Tibial nerve (tissue), 4 donors: ENCODE measurements at regions not wholly inside any gene's neighbourhood (a gene's known extent, or its start where the extent isn't known, plus 50 kb on each side); places are given as distances from the start of the nearest gene placed in this dataset.

Source experiments
- DNase-seq, 2 donors: peaks; one replicate each; pipeline ENCODE4 v3.0.0-alpha.2; 2019; ENCODE audit warnings: low spot score in 2 of 2
- H3K27ac ChIP-seq, 4 donors: fragments of 200-600 bp; sonication (generic) in 3 of 4; one replicate each; pipeline ENCODE4 v1.5.1; 2017 to 2019; ENCODE audit warnings: mild to moderate bottlenecking in 1 of 4
- H3K27me3 ChIP-seq, 2 donors: fragments of 200-600 bp; sonication (generic) in 1 of 2; one replicate each; pipeline versions ENCODE4 v1.5.1 to v1.6.0; 2017 to 2019
- H3K36me3 ChIP-seq, 3 donors: fragments of 200-600 bp; sonication (generic); one replicate each; pipeline ENCODE4 v1.5.1; 2018 to 2019
- H3K4me1 ChIP-seq, 4 donors: fragments of 200-600 bp; sonication (generic) in 3 of 4; one replicate each; pipeline ENCODE4 v1.5.1; 2017 to 2019
- H3K4me3 ChIP-seq, 4 donors: fragments of 200-600 bp; sonication (generic) in 3 of 4; one replicate each; pipeline ENCODE4 v1.5.1; 2017 to 2019; ENCODE audit warnings: mild to moderate bottlenecking in 1 of 4, moderate library complexity in 1 of 4
- H3K9me3 ChIP-seq, 4 donors: fragments of 200-600 bp; sonication (generic) in 3 of 4; one replicate each; pipeline ENCODE4 v1.5.1; 2017 to 2019
- EP300 ChIP-seq, 2 donors: sonication (generic); formaldehyde crosslinking; IDR thresholded peaks; one replicate each; pipeline ENCODE4 v1.6.1; 2017; ENCODE audit warnings: antibody characterized with exemption in 2 of 2, mild to moderate bottlenecking in 1 of 2
- POLR2A ChIP-seq, 2 donors: fragments of 450-650 bp; IDR thresholded peaks; one replicate each; pipeline ENCODE4 v1.6.1; 2017; ENCODE audit warnings: antibody characterized with exemption in 2 of 2, mild to moderate bottlenecking in 2 of 2, moderate library complexity in 2 of 2
- WGBS, 2 donors: methylation state at CpG; one replicate each; pipeline ENCODE4 v1.1.5; 2018; 5-methylcytosine and 5-hydroxymethylcytosine counted together
- TF ChIP-seq, protein P1 (sequence below), 5 experiments: fragments of 200-600 bp in 3 of 5; fragments of 450-650 bp in 2 of 5; sonication (generic) in 3 of 5; IDR thresholded peaks; one replicate each; pipeline ENCODE4 v1.5.1; 2016 to 2019; ENCODE audit warnings: antibody characterized with exemption in 5 of 5, mild to moderate bottlenecking in 3 of 5, moderate library complexity in 2 of 5

DNA sequence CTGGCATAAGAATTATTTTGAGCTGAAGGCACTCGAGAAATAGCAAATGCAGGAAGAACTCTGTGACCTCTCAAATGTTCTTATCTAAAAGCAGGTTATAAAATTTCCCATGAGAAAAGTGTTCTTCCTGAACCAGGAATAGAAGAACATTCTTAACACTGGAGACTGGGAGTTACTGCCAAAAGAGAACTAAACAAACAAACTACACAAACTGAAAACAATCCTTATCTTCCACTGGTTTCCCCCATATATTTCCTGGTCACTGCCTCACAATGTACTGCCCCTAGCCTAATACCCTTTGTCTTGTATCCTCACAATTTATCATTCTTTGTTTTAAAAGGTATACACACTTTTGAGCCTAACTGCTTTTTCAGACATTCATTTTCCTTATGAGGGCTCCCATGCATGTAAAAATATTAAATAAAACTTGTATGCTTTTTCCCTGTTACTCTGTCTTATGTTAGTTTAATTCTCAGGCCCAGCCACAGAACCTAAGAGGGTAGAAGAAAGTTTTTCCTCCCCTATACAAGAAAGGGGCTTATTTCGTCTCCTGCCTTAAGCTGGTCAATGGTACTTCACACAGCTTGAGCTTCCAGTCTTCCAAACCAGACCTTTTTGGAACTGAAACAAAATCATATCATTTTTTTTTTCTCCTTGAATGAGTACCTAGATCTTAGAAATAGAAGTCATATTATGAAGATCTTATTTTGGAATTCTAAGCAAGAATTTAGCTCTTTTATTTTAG lies 110.6 kb downstream of the MSTN start:
- H3K27ac ChIP-seq: no peak overlapping the region
- H3K36me3 ChIP-seq: no peaks in the 10 kb centered on the region
- no peak overlapping the region for H3K4me3 ChIP-seq
- DNase-seq: no peak
- no peaks in the 10 kb centered on the region for H3K27me3 ChIP-seq
- H3K4me1 ChIP-seq: no peaks in the 10 kb centered on the region
- TF ChIP-seq POLR2A (IDR thresholded peaks at IDR 0.05): no peak
- no peak for TF ChIP-seq EP300 (IDR thresholded peaks at IDR 0.05)
- TF ChIP-seq, protein P1, sequence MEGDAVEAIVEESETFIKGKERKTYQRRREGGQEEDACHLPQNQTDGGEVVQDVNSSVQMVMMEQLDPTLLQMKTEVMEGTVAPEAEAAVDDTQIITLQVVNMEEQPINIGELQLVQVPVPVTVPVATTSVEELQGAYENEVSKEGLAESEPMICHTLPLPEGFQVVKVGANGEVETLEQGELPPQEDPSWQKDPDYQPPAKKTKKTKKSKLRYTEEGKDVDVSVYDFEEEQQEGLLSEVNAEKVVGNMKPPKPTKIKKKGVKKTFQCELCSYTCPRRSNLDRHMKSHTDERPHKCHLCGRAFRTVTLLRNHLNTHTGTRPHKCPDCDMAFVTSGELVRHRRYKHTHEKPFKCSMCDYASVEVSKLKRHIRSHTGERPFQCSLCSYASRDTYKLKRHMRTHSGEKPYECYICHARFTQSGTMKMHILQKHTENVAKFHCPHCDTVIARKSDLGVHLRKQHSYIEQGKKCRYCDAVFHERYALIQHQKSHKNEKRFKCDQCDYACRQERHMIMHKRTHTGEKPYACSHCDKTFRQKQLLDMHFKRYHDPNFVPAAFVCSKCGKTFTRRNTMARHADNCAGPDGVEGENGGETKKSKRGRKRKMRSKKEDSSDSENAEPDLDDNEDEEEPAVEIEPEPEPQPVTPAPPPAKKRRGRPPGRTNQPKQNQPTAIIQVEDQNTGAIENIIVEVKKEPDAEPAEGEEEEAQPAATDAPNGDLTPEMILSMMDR (IDR thresholded peaks at IDR 0.05): no peak
- WGBS, 2 donors: 57 to 71% methylated on average over 2 of the region's 2 CpGs
- H3K9me3 ChIP-seq: no peaks in the 10 kb centered on the region

DNA sequence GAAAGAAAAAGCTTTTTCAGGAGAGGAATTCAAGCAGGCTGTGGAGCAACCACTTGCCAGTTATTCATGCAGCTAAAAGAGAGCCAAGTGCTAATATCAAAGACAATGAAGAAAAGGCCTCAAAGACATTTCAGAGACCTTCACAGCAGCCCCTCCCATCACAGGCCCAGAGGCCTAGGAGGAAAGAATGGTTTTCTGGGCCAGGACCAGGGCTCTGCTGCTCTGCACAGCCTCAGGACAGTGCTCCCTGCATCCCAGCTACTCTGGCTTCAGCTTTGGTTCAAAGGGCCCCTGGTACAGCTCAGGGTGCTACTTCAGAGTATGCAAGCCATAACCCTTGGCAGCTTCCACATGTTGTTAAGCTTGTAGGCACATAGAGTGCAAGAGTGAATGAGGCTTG lies 119.5 kb downstream of the MSTN start:
- peaks cover 0 to 42% (median 8%) of the 10 kb centered on the region in 4 donors for H3K9me3 ChIP-seq

DNA sequence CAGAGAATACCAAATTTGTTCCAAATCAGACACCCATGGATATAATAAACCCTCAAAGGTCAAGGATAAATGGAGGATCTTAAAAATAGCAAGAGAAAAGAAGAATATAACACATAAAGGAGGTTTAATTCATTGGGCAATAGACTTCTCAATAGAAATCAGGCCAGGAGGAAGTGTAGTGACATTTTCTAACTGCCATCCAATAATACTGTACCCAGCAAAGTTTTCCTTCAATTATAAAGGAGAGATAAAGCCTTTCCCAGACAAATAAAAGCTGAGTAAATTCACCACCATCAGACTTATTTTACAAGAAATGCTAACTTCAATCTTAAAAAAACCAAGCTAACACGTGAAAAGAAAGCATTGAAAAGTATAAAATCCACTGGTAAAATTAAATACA lies 121.6 kb downstream of the MSTN start:
- H3K27me3 ChIP-seq: no peaks in the 10 kb centered on the region
- no peaks in the 10 kb centered on the region for H3K4me1 ChIP-seq
- 80 to 88% methylated on average over 1 of the region's 1 CpG for WGBS, 2 donors
- no peak overlapping the region for H3K4me3 ChIP-seq
- no peak for DNase-seq
- H3K9me3 ChIP-seq: peaks cover 0 to 47% (median 8%) of the 10 kb centered on the region in 4 donors
- TF ChIP-seq EP300 (IDR thresholded peaks at IDR 0.05): no peak
- TF ChIP-seq, protein P1 (IDR thresholded peaks at IDR 0.05): no peak
- TF ChIP-seq POLR2A (IDR thresholded peaks at IDR 0.05): no peak
- no peak overlapping the region for H3K27ac ChIP-seq
- H3K36me3 ChIP-seq: no peaks in the 10 kb centered on the region

More for the DNA sequence above, 119.5 kb downstream of the MSTN start:
- no peak for TF ChIP-seq EP300 (IDR thresholded peaks at IDR 0.05)
- TF ChIP-seq, protein P1 (IDR thresholded peaks at IDR 0.05): no peak
- TF ChIP-seq POLR2A (IDR thresholded peaks at IDR 0.05): no peak
- no peaks in the 10 kb centered on the region for H3K27me3 ChIP-seq
- no peak for DNase-seq
- H3K4me3 ChIP-seq: no peak overlapping the region
- H3K27ac ChIP-seq: no peak overlapping the region
- H3K4me1 ChIP-seq: no peaks in the 10 kb centered on the region
- no peaks in the 10 kb centered on the region for H3K36me3 ChIP-seq

DNA sequence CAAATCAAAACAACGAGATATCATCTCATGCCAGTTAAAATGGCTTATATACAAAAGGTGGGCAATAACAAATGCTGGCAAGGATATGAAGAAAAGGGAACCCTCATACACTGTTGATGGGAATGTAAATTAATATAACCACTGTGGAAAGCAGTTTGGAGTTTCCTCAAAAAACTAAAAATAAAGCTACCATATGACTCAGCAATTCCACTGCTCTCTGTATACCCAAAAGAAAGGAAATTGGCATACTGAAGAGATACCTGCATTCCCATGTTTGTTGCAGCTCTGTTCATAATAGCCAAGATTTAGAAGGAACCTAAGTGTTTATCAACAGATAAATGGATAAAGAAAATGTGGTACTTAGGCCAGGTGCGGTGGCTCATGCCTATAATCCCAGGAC lies 124.8 kb downstream of the MSTN start:
- H3K27me3 ChIP-seq: no peaks in the 10 kb centered on the region
- no peak overlapping the region for H3K27ac ChIP-seq
- no peak for TF ChIP-seq POLR2A (IDR thresholded peaks at IDR 0.05)
- TF ChIP-seq, protein P1 (IDR thresholded peaks at IDR 0.05): no peak
- TF ChIP-seq EP300 (IDR thresholded peaks at IDR 0.05): no peak
- peaks cover 0 to 36% (median 8%) of the 10 kb centered on the region in 4 donors for H3K9me3 ChIP-seq
- H3K36me3 ChIP-seq: no peaks in the 10 kb centered on the region
- DNase-seq: no peak
- H3K4me1 ChIP-seq: no peaks in the 10 kb centered on the region
- H3K4me3 ChIP-seq: no peak overlapping the region
- WGBS, 2 donors: 95 to 96% methylated on average over 2 of the region's 2 CpGs

DNA sequence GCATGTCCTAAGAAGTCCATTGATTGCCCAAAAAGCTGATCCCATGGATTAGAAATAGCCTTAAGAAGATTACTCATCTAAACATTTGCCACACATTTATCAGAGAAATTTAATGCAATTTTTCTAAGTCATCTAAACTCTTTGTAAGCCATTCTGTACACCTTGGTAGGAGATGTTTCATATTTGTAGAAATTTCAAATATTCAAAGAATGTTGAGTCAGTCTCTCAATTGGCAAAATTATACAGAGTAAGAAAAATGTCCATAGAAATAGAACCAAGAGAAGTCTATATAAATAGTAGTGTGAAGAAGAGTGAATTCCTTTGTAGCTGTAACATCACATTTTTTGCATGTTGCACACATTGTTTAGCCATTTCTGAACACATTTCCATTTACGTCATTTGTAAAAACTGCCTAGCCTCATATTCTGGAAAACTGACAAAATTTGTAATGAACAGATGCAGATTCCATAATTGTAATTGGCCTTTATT lies 128.6 kb downstream of the MSTN start:
- Histone ChIP-seq H3K27ac (no peak overlapping the region), H3K9me3 (peaks cover 0 to 5% (median 0%) of the 10 kb centered on the region in 4 donors), H3K4me3 (no peak overlapping the region), H3K36me3 (no peaks in the 10 kb centered on the region), H3K4me1 (no peaks in the 10 kb centered on the region), H3K27me3 (no peaks in the 10 kb centered on the region)
- TF ChIP-seq, protein P1 (IDR thresholded peaks at IDR 0.05): no peak
- no peak for TF ChIP-seq EP300 (IDR thresholded peaks at IDR 0.05)
- TF ChIP-seq POLR2A (IDR thresholded peaks at IDR 0.05): no peak
- 43 to 47% methylated on average over 1 of the region's 1 CpG for WGBS, 2 donors
- DNase-seq: no peak
